NCI-H526 treated with DMSO at 0.1 percent for 48 hours (cell line): ENCODE measurements at regions not wholly inside any gene's neighbourhood (a gene's known extent, or its start where the extent isn't known, plus 50 kb on each side); places are given as distances from the start of the nearest gene placed in this dataset.
"Not testable (repeated sequence)": the region's sequence is repeated elsewhere in the genome, so short reads cannot be mapped to it uniquely, and the experiment has no call there.

Experiments used
- DNase-seq: peaks from one replicate; lab custom pipeline; 2025; lab: John Stamatoyannopoulos, UW

GRCh38 chr16:50449800-50450199 is 81.0 kb upstream of the BRD7 start:
- DNase-seq, result no peak

GRCh38 chr16:50448981-50449380 is 80.2 kb upstream of the BRD7 start:
- DNase-seq, result no peak

- DNase-seq, result peak; percentile 7
Observed at GRCh38 chr16:50448522-50448921, 79.7 kb upstream of the BRD7 start.

- not testable (repeated sequence) for DNase-seq
Observed at GRCh38 chr16:50447386-50447785, 78.6 kb upstream of the BRD7 start.

- no peak for DNase-seq
Observed at GRCh38 chr16:50446861-50447260, 78.1 kb upstream of the BRD7 start.

- DNase-seq, result no peak
Observed at GRCh38 chr16:50445621-50446555, 77.1 kb upstream of the BRD7 start.

GRCh38 chr16:50444526-50444925 is 75.7 kb upstream of the BRD7 start:
- no peak for DNase-seq

GRCh38 chr16:50442221-50442620 is 73.4 kb upstream of the BRD7 start:
- no peak for DNase-seq

- no peak for DNase-seq
Observed at GRCh38 chr16:50441486-50442157, 72.8 kb upstream of the BRD7 start.

GRCh38 chr16:50440991-50441390 is 72.2 kb upstream of the BRD7 start:
- DNase-seq, result no peak

- DNase-seq, result no peak
Observed at GRCh38 chr16:50440531-50440930, 71.7 kb upstream of the BRD7 start.

- DNase-seq, result no peak
Observed at GRCh38 chr16:50437769-50438437, 69.1 kb upstream of the BRD7 start.

- no peak for DNase-seq
Observed at GRCh38 chr16:50436271-50436670, 67.5 kb upstream of the BRD7 start.

- no peak for DNase-seq
Observed at GRCh38 chr16:50434872-50435478, 66.2 kb upstream of the BRD7 start.

- no peak for DNase-seq
Observed at GRCh38 chr16:50430076-50430475, 61.3 kb upstream of the BRD7 start.

- DNase-seq, result no peak
Observed at GRCh38 chr16:50428742-50429141, 60.0 kb upstream of the BRD7 start.

- DNase-seq, result no peak
Observed at GRCh38 chr16:50428116-50428515, 59.3 kb upstream of the BRD7 start.

GRCh38 chr16:50427107-50427506 is 58.3 kb upstream of the BRD7 start:
- no peak for DNase-seq

GRCh38 chr16:50425648-50426047 is 56.9 kb upstream of the BRD7 start:
- DNase-seq, result no peak

GRCh38 chr16:50425044-50425443 is 56.3 kb upstream of the BRD7 start:
- no peak for DNase-seq

- no peak for DNase-seq
Observed at GRCh38 chr16:50422926-50423325, 54.1 kb upstream of the BRD7 start.

GRCh38 chr16:50419116-50419515 is 50.3 kb upstream of the BRD7 start:
- DNase-seq, result no peak
